WERI-Rb-1 (cell line): ENCODE measurements at regions not wholly inside any gene's neighbourhood (a gene's known extent, or its start where the extent isn't known, plus 50 kb on each side); places are given as distances from the start of the nearest gene placed in this dataset.

ENCODE experiments used
- DNase-seq: peaks from one replicate; pipeline ENCODE4 v3.0.0-alpha.2; 2020
- H3K27ac ChIP-seq: fragments of 250-450 bp; sonication (Bioruptor Pico); 2 replicates; pipeline ENCODE4 v1.5.1; 2020; ENCODE audit warnings: mild to moderate bottlenecking, moderate library complexity
- H3K27me3 ChIP-seq: fragments of 250-450 bp; sonication (Bioruptor Pico); 2 replicates; pipeline ENCODE4 v1.5.1; 2021; ENCODE audit warnings: mild to moderate bottlenecking, low read depth, moderate library complexity; ENCODE audit not compliant: insufficient read depth, severe bottlenecking
- H3K36me3 ChIP-seq: fragments of 250-450 bp; sonication (Bioruptor Pico); 2 replicates; pipeline ENCODE4 v1.5.1; 2020; ENCODE audit warnings: mild to moderate bottlenecking, moderate library complexity
- H3K4me3 ChIP-seq: 2 replicates; pipeline ENCODE4 v1.5.1; 2011; ENCODE audit warnings: low read depth, mild to moderate bottlenecking, control low read depth, low read length
- H3K9me3 ChIP-seq: fragments of 250-450 bp; sonication (Bioruptor Pico); 2 replicates; pipeline ENCODE4 v1.5.1; 2021; ENCODE audit warnings: mild to moderate bottlenecking, moderate library complexity; ENCODE audit not compliant: severe bottlenecking
- TF ChIP-seq, protein P1 (sequence below): IDR thresholded peaks from 2 replicates; pipeline ENCODE4 v1.5.1; 2011; ENCODE audit warnings: low read depth, mild to moderate bottlenecking, control low read depth, inconsistent platforms, low read length

GRCh38 chr18:73636355-73636754, 511.3 kb downstream of the FBXO15 start:
- H3K27ac ChIP-seq, result no peak overlapping the region; the same call in 1 of the 2 replicates
- DNase-seq, result no peak
- H3K27me3 ChIP-seq, result no peaks in the 10 kb centered on the region
- no peak overlapping the region for H3K4me3 ChIP-seq
- H3K9me3 ChIP-seq, result no peaks in the 10 kb centered on the region
- TF ChIP-seq, protein P1, sequence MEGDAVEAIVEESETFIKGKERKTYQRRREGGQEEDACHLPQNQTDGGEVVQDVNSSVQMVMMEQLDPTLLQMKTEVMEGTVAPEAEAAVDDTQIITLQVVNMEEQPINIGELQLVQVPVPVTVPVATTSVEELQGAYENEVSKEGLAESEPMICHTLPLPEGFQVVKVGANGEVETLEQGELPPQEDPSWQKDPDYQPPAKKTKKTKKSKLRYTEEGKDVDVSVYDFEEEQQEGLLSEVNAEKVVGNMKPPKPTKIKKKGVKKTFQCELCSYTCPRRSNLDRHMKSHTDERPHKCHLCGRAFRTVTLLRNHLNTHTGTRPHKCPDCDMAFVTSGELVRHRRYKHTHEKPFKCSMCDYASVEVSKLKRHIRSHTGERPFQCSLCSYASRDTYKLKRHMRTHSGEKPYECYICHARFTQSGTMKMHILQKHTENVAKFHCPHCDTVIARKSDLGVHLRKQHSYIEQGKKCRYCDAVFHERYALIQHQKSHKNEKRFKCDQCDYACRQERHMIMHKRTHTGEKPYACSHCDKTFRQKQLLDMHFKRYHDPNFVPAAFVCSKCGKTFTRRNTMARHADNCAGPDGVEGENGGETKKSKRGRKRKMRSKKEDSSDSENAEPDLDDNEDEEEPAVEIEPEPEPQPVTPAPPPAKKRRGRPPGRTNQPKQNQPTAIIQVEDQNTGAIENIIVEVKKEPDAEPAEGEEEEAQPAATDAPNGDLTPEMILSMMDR, result no peak
- no peaks in the 10 kb centered on the region for H3K36me3 ChIP-seq

DNA sequence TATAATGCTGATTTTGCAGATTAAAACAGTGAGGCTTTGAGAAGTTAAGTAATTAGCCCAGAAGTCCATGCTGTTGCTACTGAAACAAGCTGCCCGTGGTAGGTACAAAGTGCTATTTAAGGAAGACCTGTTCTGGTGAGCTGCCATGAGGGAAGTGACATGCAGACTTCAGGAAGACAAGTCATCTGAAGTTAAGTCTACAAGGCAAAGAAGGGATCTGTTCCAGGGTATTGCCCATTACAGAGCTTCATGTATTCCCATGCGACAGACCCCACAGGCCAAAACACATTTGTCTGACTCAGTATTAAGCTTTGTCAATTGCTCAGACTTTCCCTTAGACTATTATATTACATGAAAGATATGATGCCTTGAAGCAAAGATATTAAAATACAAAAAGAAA, 520.8 kb downstream of the FBXO15 start:
- peaks cover 2% of the 10 kb centered on the region for H3K9me3 ChIP-seq
- TF ChIP-seq, protein P1, result no peak
- H3K27ac ChIP-seq, result no peak overlapping the region; the same call in 1 of the 2 replicates
- no peak for DNase-seq
- no peaks in the 10 kb centered on the region for H3K36me3 ChIP-seq
- no peak overlapping the region for H3K4me3 ChIP-seq
- H3K27me3 ChIP-seq, result no peaks in the 10 kb centered on the region

GRCh38 chr18:73626221-73626620, 521.4 kb downstream of the FBXO15 start:
- TF ChIP-seq, protein P1, result no peak
- Histone ChIP-seq H3K9me3 (peaks cover 2% of the 10 kb centered on the region), H3K4me3 (no peak overlapping the region), H3K36me3 (no peaks in the 10 kb centered on the region), H3K27ac (no peak overlapping the region; the same call in 1 of the 2 replicates), H3K27me3 (no peaks in the 10 kb centered on the region)
- DNase-seq, result no peak

- no peaks in the 10 kb centered on the region for H3K36me3 ChIP-seq
- no peak overlapping the region for H3K27ac ChIP-seq
- DNase-seq, result no peak
- TF ChIP-seq, protein P1, result no peak
- no peaks in the 10 kb centered on the region for H3K9me3 ChIP-seq
- no peaks in the 10 kb centered on the region for H3K27me3 ChIP-seq
- no peak overlapping the region for H3K4me3 ChIP-seq
These were observed 526.5 kb downstream of the FBXO15 start for GRCh38 chr18:73621091-73621490.

GRCh38 chr18:73617981-73618380, 529.7 kb downstream of the FBXO15 start:
- TF ChIP-seq, protein P1, result no peak
- Histone ChIP-seq H3K9me3 (no peaks in the 10 kb centered on the region), H3K4me3 (no peak overlapping the region), H3K27me3 (no peaks in the 10 kb centered on the region), H3K36me3 (no peaks in the 10 kb centered on the region), H3K27ac (no peak overlapping the region)
- DNase-seq, result no peak

- Histone ChIP-seq H3K27ac (no peak overlapping the region), H3K36me3 (no peaks in the 10 kb centered on the region)
- DNase-seq, result no peak
These were observed 532.1 kb downstream of the FBXO15 start for GRCh38 chr18:73615506-73615905.

More at GRCh38 chr18:73615506-73615905, 532.1 kb downstream of the FBXO15 start:
- TF ChIP-seq, protein P1, result no peak
- Histone ChIP-seq H3K27me3 (no peaks in the 10 kb centered on the region), H3K9me3 (no peaks in the 10 kb centered on the region), H3K4me3 (no peak overlapping the region)
